HFF-Myc (cell line): ENCODE measurements at regions not wholly inside any gene's neighbourhood (a gene's known extent, or its start where the extent isn't known, plus 50 kb on each side); places are given as distances from the start of the nearest gene placed in this dataset.
"Not testable (repeated sequence)": the region's sequence is repeated elsewhere in the genome, so short reads cannot be mapped to it uniquely, and the experiment has no call there.

Experiments used
- DNase-seq: peaks from one replicate; pipeline ENCODE4 v3.0.0-alpha.2; 2011; ENCODE audit warnings: low read depth; ENCODE audit errors: extremely low read depth
- H3K4me3 ChIP-seq: replicated peaks from 2 replicates; pipeline ENCODE4 v1.5.1; 2011; ENCODE audit warnings: low read depth, mild to moderate bottlenecking, control low read depth, low read length
- TF ChIP-seq, protein P1 (sequence below): IDR thresholded peaks from 2 replicates; pipeline ENCODE4 v1.5.1; 2012; ENCODE audit warnings: mild to moderate bottlenecking, low read depth, low read length, control low read depth; ENCODE audit errors: missing control alignments

- no peak for DNase-seq
- no peak overlapping the region for H3K4me3 ChIP-seq
- TF ChIP-seq, protein P1, sequence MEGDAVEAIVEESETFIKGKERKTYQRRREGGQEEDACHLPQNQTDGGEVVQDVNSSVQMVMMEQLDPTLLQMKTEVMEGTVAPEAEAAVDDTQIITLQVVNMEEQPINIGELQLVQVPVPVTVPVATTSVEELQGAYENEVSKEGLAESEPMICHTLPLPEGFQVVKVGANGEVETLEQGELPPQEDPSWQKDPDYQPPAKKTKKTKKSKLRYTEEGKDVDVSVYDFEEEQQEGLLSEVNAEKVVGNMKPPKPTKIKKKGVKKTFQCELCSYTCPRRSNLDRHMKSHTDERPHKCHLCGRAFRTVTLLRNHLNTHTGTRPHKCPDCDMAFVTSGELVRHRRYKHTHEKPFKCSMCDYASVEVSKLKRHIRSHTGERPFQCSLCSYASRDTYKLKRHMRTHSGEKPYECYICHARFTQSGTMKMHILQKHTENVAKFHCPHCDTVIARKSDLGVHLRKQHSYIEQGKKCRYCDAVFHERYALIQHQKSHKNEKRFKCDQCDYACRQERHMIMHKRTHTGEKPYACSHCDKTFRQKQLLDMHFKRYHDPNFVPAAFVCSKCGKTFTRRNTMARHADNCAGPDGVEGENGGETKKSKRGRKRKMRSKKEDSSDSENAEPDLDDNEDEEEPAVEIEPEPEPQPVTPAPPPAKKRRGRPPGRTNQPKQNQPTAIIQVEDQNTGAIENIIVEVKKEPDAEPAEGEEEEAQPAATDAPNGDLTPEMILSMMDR, result peak; percentile 19
Observed at GRCh38 chr5:131005963-131006684, 158.9 kb downstream of the HINT1 start.

- H3K4me3 ChIP-seq, result no peak overlapping the region
- TF ChIP-seq, protein P1, result no peak
- DNase-seq, result no peak
Observed at GRCh38 chr5:131001507-131001906, 163.5 kb downstream of the HINT1 start.

- no peak overlapping the region for H3K4me3 ChIP-seq
- DNase-seq, result no peak
- TF ChIP-seq, protein P1, result no peak
Observed at GRCh38 chr5:131000289-131000688, 164.8 kb downstream of the HINT1 start.

- DNase-seq, result not testable (repeated sequence)
Observed at GRCh38 chr5:130996720-130997119, 168.3 kb downstream of the HINT1 start.

GRCh38 chr5:130995851-130996250, 169.2 kb downstream of the HINT1 start:
- TF ChIP-seq, protein P1, result no peak
- H3K4me3 ChIP-seq, result no peak overlapping the region
- DNase-seq, result no peak

More at GRCh38 chr5:130996720-130997119, 168.3 kb downstream of the HINT1 start:
- not testable (repeated sequence) for H3K4me3 ChIP-seq

DNA sequence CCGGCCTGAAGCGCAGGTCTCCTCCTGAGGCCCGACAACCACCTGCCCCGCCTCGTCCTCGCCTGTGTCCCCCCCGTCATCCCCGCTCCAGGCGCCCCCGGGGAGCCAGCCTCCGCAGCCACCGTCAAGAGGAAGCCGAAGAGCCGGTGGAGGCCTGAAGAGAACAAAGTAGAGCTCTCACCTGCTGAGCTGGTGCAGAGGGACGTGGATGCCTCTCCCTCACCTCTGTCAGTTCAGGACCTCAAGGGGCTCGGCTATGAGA, 169.9 kb downstream of the HINT1 start:
- TF ChIP-seq, protein P1, result no peak
- no peak overlapping the region for H3K4me3 ChIP-seq
- DNase-seq, result no peak

DNA sequence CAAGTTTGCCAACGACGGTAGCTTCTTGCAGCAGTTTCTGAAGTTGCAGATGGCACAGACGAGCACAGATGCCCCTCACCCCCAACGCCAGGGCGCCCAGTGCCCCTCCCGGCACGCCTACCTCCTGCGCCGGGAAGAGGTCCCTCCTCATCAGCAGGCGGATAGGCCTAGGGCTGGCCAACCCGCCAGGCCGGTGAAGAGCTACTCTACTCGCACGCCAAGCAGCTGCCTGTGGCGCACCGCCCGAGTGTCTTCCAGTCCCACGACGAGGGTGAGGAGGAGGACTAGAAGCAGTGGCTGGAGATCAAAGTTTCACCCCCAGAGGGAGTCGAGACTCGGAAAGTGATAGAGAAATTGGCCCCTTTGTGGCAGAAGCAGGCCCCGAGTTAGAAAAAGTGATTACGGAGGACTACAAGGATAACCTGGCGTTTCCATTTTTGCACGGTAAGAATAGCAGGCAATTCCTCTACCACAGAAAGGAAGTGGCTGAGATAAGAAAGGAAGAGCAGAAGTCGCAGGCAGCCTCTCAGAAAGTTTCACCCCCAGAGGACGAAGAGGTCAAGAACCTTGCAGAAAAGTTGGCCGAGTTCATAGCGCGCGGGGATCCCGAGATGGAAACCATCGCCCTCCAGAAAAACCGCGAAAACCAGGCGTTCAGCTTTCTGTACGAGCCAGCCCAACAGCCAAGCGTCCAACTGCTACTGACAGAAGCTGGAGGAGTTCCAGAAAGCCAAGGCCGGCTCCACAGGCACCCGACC, 170.4 kb downstream of the HINT1 start:
- TF ChIP-seq, protein P1, result no peak
- no peak overlapping the region for H3K4me3 ChIP-seq
- DNase-seq, result no peak
